ENCODE measurements at regions not wholly inside any gene's neighbourhood (a gene's known extent, or its start where the extent isn't known, plus 50 kb on each side); places are given as distances from the start of the nearest gene placed in this dataset.

DNA sequence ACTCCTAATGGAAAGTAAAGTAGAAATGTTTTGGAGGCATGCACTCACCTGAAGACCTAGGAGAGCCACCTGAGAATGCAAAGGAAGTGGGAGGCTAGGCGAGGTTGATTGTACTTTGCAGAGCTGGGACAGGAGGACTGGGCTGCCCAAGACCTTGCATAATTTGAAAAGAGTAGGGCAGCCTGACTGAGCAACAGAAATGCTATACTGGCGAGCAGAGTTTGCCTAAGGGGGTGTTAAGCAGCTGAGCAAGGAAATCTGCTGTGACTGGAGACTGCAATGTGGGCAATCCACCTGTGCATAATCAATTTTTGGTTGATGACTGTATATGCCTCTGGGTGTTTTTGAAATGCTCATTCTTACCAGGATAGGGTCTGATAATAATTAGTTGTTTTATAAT, 834.1 kb downstream of the TRHDE start:
- TF ChIP-seq EP300 (IDR thresholded peaks at IDR 0.05) (no peak), POLR2A (IDR thresholded peaks at IDR 0.05) (no peak)
- TF ChIP-seq, protein P1, sequence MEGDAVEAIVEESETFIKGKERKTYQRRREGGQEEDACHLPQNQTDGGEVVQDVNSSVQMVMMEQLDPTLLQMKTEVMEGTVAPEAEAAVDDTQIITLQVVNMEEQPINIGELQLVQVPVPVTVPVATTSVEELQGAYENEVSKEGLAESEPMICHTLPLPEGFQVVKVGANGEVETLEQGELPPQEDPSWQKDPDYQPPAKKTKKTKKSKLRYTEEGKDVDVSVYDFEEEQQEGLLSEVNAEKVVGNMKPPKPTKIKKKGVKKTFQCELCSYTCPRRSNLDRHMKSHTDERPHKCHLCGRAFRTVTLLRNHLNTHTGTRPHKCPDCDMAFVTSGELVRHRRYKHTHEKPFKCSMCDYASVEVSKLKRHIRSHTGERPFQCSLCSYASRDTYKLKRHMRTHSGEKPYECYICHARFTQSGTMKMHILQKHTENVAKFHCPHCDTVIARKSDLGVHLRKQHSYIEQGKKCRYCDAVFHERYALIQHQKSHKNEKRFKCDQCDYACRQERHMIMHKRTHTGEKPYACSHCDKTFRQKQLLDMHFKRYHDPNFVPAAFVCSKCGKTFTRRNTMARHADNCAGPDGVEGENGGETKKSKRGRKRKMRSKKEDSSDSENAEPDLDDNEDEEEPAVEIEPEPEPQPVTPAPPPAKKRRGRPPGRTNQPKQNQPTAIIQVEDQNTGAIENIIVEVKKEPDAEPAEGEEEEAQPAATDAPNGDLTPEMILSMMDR (IDR thresholded peaks at IDR 0.05), result no peak

Measured in tibial nerve (tissue), 4 donors.